Thoracic aorta (tissue), 2 donors: ENCODE measurements at regions not wholly inside any gene's neighbourhood (a gene's known extent, or its start where the extent isn't known, plus 50 kb on each side); places are given as distances from the start of the nearest gene placed in this dataset.

Source experiments
- ATAC-seq: fragments of 150-250 bp; one replicate; pipeline ENCODE4 v1.8.0; 2017; ENCODE audit warnings: low read depth; ENCODE audit not compliant: insufficient number of reproducible peaks, low FRiP score
- DNase-seq: peaks from one replicate; pipeline ENCODE4 v3.0.0-alpha.2; 2020; ENCODE audit warnings: low spot score
- H3K27ac ChIP-seq, 2 donors: fragments of 200-600 bp; sonication (generic); 1 replicate in 1 of 2; 2 replicates in 1 of 2; pipeline ENCODE4 v1.5.1; 2016; ENCODE audit warnings: mild to moderate bottlenecking in 2 of 2, moderate library complexity in 2 of 2
- H3K27me3 ChIP-seq: fragments of 200-600 bp; sonication (generic); replicated peaks from 2 replicates; pipeline ENCODE4 v1.6.0; 2016; ENCODE audit warnings: mild to moderate bottlenecking; ENCODE audit not compliant: insufficient read depth
- H3K36me3 ChIP-seq: fragments of 200-600 bp; sonication (generic); one replicate; pipeline ENCODE4 v1.5.1; 2016
- H3K4me1 ChIP-seq, 2 donors: fragments of 200-600 bp; sonication (generic); 1 replicate in 1 of 2; 2 replicates in 1 of 2; pipeline versions ENCODE4 v1.5.1 to v1.6.0; 2016; ENCODE audit warnings: low read depth in 2 of 2, mild to moderate bottlenecking in 1 of 2; ENCODE audit not compliant: control insufficient read depth in 1 of 2
- H3K4me3 ChIP-seq: fragments of 200-600 bp; sonication (generic); 2 replicates; pipeline ENCODE4 v1.5.1; 2016; ENCODE audit warnings: mild to moderate bottlenecking
- H3K9me3 ChIP-seq: fragments of 200-600 bp; sonication (generic); 2 replicates; pipeline ENCODE4 v1.5.1; 2016
- TF ChIP-seq, protein P1 (sequence below): fragments of 200-600 bp; sonication (generic); IDR thresholded peaks from one replicate; pipeline ENCODE4 v1.5.1; 2019; ENCODE audit warnings: antibody characterized with exemption

DNA sequence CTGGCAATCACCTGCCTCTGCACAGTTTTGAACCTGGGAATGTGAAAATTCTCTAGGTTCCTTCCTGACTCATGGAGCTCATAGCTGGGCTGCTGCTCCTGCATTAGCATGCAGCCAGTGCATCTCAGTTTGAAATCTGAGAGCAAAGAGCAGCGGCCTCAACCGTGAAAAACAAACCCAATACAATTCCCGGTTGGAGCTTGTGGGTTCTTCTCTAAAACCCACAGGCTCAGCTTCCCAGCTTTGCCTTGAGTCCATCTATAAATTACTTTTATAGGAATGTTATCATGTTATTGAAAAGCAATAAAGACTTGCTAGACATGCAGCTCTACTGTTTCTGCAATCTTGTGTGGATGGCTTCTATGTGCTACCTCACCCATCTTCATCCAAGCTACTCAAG is 191.7 kb downstream of the CXCL12 start:
- TF ChIP-seq, protein P1, sequence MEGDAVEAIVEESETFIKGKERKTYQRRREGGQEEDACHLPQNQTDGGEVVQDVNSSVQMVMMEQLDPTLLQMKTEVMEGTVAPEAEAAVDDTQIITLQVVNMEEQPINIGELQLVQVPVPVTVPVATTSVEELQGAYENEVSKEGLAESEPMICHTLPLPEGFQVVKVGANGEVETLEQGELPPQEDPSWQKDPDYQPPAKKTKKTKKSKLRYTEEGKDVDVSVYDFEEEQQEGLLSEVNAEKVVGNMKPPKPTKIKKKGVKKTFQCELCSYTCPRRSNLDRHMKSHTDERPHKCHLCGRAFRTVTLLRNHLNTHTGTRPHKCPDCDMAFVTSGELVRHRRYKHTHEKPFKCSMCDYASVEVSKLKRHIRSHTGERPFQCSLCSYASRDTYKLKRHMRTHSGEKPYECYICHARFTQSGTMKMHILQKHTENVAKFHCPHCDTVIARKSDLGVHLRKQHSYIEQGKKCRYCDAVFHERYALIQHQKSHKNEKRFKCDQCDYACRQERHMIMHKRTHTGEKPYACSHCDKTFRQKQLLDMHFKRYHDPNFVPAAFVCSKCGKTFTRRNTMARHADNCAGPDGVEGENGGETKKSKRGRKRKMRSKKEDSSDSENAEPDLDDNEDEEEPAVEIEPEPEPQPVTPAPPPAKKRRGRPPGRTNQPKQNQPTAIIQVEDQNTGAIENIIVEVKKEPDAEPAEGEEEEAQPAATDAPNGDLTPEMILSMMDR: no peak
- DNase-seq (no peak), ATAC-seq (no peak)
- Histone ChIP-seq H3K27me3 (no peaks in the 10 kb centered on the region), H3K9me3 (no peaks in the 10 kb centered on the region), H3K36me3 (no peaks in the 10 kb centered on the region), H3K4me1 (peaks cover 6 to 25% of the 10 kb centered on the region in 2 donors), H3K27ac (no peak overlapping the region), H3K4me3 (no peak overlapping the region)

DNA sequence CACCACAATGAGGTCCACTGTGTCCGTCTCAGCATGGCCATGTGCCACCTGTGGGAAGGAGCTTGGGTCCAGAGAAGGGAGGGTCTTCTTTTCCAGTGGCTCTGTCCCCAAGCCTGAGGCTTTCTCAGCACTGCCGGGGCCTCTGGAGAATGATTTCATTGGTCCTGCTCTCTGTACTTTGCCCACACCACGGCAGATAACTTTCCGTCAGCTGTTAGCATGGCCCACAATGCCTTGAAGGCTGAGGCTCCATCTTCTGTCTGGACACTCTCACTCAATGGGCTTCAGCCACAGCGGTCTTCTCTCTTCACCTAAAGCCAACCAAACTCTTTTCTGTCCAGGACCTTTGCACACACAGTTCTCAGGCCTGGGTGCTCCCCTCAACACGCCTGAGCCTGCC is 192.5 kb downstream of the CXCL12 start:
- TF ChIP-seq, protein P1: no peak
- ATAC-seq: no peak
- H3K4me3 ChIP-seq: no peak overlapping the region

DNA sequence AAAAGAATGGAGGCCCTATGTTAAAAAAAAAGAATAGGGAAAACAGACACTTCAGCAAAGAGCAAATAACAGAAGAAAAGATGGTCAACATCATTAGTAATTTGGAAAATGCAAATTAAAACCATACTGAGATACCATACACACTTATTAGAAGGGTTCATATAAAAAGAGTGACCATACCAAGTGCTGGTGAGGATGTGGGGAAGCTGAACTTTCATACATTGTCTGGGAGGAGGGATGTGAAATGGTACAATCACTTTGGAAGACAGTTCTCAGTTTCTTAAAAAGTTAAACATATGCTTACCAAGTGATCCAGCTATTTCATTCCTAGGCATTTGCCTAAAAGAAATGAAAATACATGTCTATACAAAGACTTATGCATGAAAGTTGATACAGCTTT is 194.4 kb downstream of the CXCL12 start:
- DNase-seq (no peak), ATAC-seq (no peak)
- Histone ChIP-seq H3K4me1 (peaks cover 6 to 10% of the 10 kb centered on the region in 2 donors), H3K36me3 (no peaks in the 10 kb centered on the region), H3K4me3 (no peak overlapping the region), H3K9me3 (no peaks in the 10 kb centered on the region), H3K27ac (no peak overlapping the region), H3K27me3 (no peaks in the 10 kb centered on the region)
- TF ChIP-seq, protein P1: no peak

More for the DNA sequence above, 192.5 kb downstream of the CXCL12 start:
- peaks cover 6 to 19% of the 10 kb centered on the region in 2 donors for H3K4me1 ChIP-seq
- H3K27me3 ChIP-seq: no peaks in the 10 kb centered on the region
- H3K9me3 ChIP-seq: no peaks in the 10 kb centered on the region
- H3K27ac ChIP-seq: no peak overlapping the region
- no peaks in the 10 kb centered on the region for H3K36me3 ChIP-seq
- no peak for DNase-seq

DNA sequence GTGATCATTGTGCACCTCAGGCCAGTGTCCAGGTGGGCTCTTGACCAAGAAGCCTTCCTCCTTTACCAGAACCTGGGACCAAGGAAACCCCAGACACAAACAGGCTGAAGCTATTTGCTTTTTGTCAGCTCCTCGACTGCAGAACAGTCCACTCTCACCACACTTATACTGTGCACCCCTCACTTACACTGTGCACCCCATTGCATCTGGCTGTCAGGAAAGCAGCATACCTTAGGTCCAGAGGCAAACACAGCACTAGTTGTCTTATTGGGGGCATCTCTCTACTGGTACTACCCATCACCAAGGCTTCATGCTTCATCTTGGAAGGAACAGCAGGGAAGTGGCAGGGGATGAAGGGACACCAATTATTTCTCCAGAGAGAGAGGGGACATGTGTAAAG is 198.1 kb downstream of the CXCL12 start:
- Histone ChIP-seq H3K27me3 (no peaks in the 10 kb centered on the region), H3K9me3 (no peaks in the 10 kb centered on the region), H3K4me1 (peaks cover 0 to 5% of the 10 kb centered on the region in 2 donors), H3K27ac (no peak overlapping the region), H3K4me3 (no peak overlapping the region), H3K36me3 (no peaks in the 10 kb centered on the region)
- no peak for DNase-seq
- ATAC-seq: no peak
- TF ChIP-seq, protein P1: no peak

DNA sequence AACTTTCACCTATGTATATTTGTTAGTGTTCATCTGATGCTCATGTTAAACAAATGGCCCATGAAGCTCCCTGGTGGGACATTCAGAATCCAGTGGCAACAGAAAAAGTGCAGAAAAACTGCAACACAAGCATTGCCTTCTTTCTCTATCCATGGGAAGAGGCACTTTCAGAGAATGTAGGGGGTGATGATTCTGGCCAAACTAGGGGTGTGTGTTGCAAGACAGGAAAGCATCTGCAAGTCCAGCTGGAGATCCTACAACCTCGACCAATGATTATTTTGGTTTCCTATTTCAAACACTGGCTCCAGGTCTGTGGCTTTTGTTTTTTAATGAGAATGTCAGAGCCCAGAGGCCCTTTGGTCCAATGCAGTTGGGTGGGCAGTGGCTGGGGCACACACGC is 198.7 kb downstream of the CXCL12 start:
- ATAC-seq: no peak
- Histone ChIP-seq H3K9me3 (no peaks in the 10 kb centered on the region), H3K27me3 (no peaks in the 10 kb centered on the region), H3K27ac (no peak overlapping the region), H3K4me1 (peaks cover 0 to 5% of the 10 kb centered on the region in 2 donors), H3K36me3 (no peaks in the 10 kb centered on the region), H3K4me3 (no peak overlapping the region)
- TF ChIP-seq, protein P1: no peak
- no peak for DNase-seq
